Fibroblast of the aortic adventitia (primary cell): ENCODE measurements at regions not wholly inside any gene's neighbourhood (a gene's known extent, or its start where the extent isn't known, plus 50 kb on each side); places are given as distances from the start of the nearest gene placed in this dataset.

ENCODE experiments used
- DNase-seq: peaks from one replicate; pipeline ENCODE4 v3.0.0-alpha.2; 2010; ENCODE audit warnings: low read depth
- H3K4me3 ChIP-seq: 2 replicates; pipeline ENCODE4 v1.5.1; 2011; ENCODE audit warnings: low read depth, mild to moderate bottlenecking, control low read depth, low read length, moderate library complexity
- CTCF ChIP-seq: IDR thresholded peaks from 2 replicates; pipeline ENCODE4 v1.5.1; 2011; ENCODE audit warnings: mild to moderate bottlenecking, low read length, control low read depth, inconsistent platforms; ENCODE audit not compliant: insufficient read depth

DNA sequence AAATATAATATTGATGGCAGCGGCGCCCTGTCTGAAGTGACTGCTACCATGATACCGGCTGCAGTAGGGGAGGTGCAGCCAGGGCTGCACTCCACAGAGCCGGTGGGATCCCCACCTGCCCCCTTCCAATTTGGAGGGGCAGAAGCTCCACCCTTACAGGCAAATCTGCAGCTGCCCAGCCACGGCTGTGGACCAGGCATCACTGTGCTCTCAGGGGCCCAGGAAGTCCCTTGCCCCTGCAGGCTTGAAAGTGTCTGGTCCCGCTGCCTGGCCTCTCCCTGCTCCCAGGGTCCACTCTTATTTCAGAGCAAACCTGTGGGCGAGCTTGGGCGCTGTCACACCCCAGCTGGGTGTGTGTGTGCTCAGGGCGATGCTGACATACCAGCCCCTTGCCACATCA lies 172.7 kb upstream of the SMIM30 start:
- no peak for DNase-seq
- no peak overlapping the region for H3K4me3 ChIP-seq
- TF ChIP-seq CTCF = no peak

DNA sequence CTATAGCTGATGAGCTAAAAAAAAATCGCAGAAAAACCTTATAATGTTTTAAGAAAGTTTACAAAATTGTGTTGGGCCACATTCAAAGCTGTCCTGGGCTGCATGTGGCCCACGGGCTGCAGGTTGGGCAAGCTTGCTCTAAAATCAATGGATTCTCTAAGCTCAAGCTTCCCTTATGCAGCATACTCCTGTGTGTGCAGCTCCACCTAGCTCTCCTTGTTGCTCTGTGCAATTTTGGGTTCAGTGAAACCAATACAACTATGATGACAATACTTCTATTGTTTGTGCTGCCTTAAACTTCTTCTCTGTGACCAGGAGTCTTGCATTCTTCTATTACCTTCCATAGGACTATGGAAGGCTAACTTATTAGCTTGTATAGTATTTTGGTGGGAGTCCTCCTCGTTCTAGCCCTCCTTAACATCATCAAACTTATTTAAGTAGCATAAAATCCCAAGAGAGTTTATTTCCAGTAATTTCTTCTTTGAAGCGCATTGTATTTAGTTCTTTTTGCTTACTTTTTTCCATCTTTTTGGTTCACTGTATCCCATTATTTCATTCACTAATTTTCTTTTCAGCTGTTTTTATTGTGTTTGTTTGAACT lies 170.9 kb upstream of the SMIM30 start:
- H3K4me3 ChIP-seq = no peak overlapping the region
- TF ChIP-seq CTCF = peak; percentile 82
- DNase-seq = peak; percentile 69

GRCh38 chr7:113285411-113285810 lies 167.1 kb upstream of the SMIM30 start:
- no peak for TF ChIP-seq CTCF
- DNase-seq = no peak
- no peak overlapping the region for H3K4me3 ChIP-seq

DNA sequence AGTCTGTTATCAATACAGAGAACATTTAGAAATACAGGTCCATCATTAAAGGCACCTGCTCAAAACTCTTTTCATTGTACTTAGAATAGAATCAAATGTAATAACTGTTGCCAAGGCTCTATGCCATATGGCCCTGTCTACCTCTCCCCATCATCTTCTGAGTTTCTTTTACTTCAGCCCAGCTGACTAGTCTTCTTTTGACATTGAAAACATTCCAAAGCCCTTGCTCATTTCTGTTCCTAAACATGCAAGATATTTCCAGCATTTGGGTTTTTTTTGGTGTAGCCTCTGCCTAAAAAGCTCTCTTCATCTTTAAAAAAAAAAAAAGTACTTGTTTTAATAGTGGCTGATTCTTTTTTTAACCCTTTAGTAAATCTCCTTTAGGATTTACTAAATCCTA lies 165.5 kb upstream of the SMIM30 start:
- TF ChIP-seq CTCF = no peak
- DNase-seq = peak; percentile 58
- H3K4me3 ChIP-seq = no peak overlapping the region

DNA sequence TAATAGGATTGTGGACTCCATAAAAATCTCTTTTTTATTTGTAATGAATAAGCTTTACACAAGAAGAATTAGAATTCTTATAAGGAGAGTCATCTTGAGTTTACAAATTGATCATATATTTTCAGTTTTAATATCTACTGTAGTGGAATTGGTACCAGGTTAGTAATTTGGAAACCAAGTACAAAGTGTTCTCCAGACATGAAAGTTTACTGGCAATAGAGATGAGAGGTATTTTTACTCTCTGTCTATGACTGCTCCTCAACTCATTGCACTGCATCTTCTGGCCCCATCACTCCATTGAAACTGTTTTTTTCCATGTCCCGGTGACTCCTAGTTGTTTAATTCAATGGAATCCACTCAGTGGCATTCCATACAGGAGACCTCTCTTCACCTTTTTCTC lies 164.5 kb upstream of the SMIM30 start:
- no peak overlapping the region for H3K4me3 ChIP-seq
- DNase-seq = no peak
- TF ChIP-seq CTCF = no peak

- DNase-seq = no peak
- TF ChIP-seq CTCF = no peak
- H3K4me3 ChIP-seq = no peak overlapping the region
Observed at GRCh38 chr7:113281223-113281622, 162.9 kb upstream of the SMIM30 start.

- no peak for DNase-seq
- H3K4me3 ChIP-seq = no peak overlapping the region
- TF ChIP-seq CTCF = no peak
Observed at GRCh38 chr7:113279256-113279655, 160.9 kb upstream of the SMIM30 start.
